ENCODE measurements at regions not wholly inside any gene's neighbourhood (a gene's known extent, or its start where the extent isn't known, plus 50 kb on each side); places are given as distances from the start of the nearest gene placed in this dataset.
A peak's percentile ranks its signal among the peaks of the same experiment; 100 is the strongest.

DNA sequence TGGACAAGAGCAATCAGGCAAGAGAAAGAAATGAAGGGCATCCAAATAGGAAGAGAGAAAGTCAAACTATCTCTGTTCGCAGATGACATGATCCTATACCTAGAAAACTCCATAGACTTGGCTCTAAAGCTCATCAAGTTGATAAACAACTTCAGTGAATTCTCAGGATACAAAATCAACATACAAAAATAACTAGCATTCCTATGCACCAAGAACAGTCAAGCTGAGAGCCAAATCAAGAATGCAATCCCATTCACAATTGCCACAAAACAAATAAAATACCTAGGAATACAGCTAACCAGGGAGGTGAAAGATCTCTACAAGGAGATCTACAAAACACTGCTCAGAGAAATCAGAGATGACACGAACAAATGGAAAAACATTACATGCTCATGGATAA is 417.5 kb upstream of the ATP2B1 start:
- no peak for ATAC-seq
- no peak for DNase-seq

- no peak for ATAC-seq
- DNase-seq, result no peak
Measured at GRCh38 chr12:90124914-90125313, 416.3 kb upstream of the ATP2B1 start.

GRCh38 chr12:90124289-90124688 is 415.7 kb upstream of the ATP2B1 start:
- DNase-seq (no peak), ATAC-seq (no peak)

- DNase-seq (no peak), ATAC-seq (no peak)
Measured at GRCh38 chr12:90122681-90123080, 414.0 kb upstream of the ATP2B1 start.

DNA sequence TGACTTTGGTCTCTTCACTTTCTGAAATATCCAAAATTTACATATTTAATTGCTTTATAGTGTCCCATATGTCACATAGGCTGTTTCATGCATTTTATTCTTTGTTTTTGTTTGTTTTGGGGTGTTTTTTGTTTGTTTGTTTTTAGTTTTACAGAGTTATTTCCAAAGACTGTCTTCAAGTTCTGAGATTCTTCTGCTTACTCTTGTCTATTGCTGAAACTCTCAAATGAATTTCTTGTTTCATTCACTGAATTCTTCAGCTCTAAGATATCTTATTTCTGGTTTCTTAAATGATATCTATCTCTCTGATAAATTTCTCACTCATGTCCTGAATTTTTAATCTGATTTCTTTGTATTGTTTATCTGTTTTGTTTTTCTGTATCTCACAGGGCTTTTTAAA is 412.0 kb upstream of the ATP2B1 start:
- DNase-seq (no peak), ATAC-seq (no peak)

DNA sequence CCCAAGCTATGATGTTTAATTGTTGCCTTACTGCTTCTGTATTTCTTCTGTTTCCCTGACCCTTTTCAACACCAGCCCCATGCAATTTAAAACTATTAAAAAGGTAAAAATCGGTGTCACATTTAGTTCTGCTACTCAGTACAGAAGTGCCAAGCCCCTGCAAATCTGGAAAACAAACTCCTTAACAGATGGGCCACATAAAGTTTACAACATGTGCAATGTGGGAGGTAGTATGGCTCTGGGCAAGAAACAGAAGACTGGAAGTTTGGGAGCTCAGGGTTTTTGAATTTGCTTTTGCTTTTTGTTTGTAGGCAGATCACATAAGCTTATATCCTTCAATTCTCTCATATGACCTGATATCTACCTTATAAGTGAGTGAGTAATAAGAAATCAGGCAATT is 404.0 kb upstream of the ATP2B1 start:
- DNase-seq, result no peak
- no peak for ATAC-seq

GRCh38 chr12:90111791-90112580 is 403.3 kb upstream of the ATP2B1 start:
- ATAC-seq (no peak), DNase-seq (no peak)

DNA sequence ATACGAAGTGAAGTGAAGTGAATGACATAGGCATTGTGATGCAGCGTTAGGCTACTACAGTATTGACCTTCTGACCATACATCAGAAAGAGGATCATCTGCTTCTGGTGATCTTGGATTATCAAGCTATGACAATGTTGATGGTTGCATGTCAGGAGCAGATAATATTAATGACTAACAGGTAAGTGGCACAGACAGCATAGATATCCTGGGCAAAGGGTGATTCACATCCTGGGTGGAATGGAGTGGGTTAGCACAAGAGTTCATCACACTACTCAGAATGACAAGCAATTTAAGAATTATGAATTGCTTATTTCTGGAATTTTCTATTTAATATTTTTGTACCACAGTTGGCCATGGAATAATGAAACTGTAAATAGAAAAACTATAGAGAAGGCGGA is 397.9 kb upstream of the ATP2B1 start:
- DNase-seq (no peak), ATAC-seq (no peak)

- no peak for DNase-seq
- peak; percentile 76 for ATAC-seq
Measured at GRCh38 chr12:90102957-90103652, 394.5 kb upstream of the ATP2B1 start.

DNA sequence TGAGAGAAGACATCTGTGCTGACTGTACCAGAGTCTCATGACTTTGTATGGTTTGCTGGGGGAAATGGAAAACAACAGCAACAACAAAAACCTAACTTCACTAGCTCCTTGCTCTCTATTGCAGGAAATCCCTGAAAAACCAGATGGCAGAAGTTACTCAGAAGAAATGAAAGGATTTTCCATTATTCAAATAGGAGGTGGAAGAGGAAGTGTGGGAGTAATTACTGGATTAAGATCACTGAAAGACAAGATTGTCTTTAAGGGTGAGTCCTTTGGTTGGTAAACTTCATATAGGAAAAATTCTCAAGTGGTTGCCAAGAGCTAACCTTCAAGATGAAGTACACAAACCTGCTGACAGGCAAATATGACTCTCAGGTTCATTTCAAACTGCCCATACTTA is 391.9 kb upstream of the ATP2B1 start:
- ATAC-seq (no peak), DNase-seq (no peak)

GRCh38 chr12:90099288-90099687 is 390.6 kb upstream of the ATP2B1 start:
- ATAC-seq (no peak), DNase-seq (no peak)

- DNase-seq (no peak), ATAC-seq (no peak)
Measured at GRCh38 chr12:90098132-90098779, 389.6 kb upstream of the ATP2B1 start.

- DNase-seq (no peak), ATAC-seq (no peak)
Measured at GRCh38 chr12:90091809-90092208, 383.2 kb upstream of the ATP2B1 start.

DNA sequence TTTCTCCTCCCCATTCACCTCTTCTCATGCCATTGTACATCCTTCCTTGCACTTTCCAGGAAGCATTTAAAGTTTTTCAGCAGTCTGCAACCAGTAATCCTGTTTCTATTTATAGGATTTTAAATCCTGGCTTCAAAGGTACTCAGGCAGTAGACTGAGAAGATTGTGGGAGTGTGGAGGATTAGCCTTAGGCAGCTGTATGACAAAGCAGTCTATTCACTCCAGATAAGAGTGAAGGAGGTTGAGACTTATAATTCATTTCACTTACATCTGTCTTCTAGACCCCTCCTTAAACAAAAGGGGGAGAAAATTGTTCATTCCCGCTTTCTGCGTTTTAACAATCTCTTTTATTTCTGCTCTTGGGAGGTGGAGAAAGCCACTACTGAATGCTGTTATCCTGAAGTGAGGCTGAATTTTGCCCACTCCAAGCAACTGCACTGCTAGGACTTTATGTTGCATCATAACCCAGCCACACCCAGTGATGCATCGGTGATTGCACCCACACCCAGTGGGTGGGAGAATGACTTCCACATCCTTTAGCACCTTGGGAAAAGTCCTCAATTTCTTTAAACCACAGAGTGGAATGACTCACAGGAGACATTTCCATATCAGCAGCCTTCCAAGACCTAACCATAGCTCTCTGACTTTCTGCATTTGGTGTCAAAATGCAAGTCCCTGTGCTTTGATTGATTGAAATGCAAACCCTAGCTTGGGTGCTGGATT is 382.5 kb upstream of the ATP2B1 start:
- DNase-seq (no peak), ATAC-seq (peak; percentile 59)

- DNase-seq, result no peak
- peak; percentile 57 for ATAC-seq
Measured at GRCh38 chr12:90086281-90086680, 377.6 kb upstream of the ATP2B1 start.

- peak; percentile 50 for ATAC-seq
- no peak for DNase-seq
Measured at GRCh38 chr12:90085494-90086274, 377.0 kb upstream of the ATP2B1 start.

DNA sequence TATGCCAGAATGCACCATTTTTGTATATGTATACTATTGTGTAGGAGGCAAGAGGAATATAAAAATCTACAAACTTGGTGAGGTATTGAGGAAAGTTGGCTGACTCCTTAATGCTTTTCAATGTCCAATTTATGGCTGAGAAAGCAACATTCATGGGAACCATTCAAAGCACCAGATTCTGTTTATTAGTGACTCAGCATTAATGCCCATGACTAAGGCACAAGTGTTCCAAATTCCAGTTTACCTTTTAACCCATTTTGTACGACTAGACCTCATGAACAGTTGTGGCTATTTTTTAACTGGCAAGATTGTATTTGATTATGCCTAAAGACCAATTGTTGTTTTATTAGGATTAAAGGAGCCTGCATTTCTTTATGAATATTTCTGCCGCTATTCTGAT is 375.4 kb upstream of the ATP2B1 start:
- ATAC-seq (no peak), DNase-seq (no peak)

DNA sequence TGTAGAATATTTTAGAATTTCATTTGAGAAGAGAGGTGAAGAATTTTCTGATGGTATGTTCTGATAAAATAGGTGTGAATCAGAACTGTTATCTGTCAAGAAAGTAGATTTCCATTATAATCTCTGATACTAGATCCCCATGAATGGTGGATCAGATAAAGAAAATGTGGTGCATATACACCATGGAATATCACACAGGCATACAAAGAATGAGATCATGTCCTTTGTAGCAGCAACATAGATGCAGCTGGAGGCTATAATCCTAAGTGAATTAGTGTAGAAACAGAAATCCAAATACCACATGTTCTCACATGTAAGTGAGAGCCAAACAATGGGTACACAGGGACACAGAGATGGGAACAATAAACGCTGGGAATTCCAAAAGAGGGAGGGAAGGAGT is 372.0 kb upstream of the ATP2B1 start:
- ATAC-seq, result no peak

DNA sequence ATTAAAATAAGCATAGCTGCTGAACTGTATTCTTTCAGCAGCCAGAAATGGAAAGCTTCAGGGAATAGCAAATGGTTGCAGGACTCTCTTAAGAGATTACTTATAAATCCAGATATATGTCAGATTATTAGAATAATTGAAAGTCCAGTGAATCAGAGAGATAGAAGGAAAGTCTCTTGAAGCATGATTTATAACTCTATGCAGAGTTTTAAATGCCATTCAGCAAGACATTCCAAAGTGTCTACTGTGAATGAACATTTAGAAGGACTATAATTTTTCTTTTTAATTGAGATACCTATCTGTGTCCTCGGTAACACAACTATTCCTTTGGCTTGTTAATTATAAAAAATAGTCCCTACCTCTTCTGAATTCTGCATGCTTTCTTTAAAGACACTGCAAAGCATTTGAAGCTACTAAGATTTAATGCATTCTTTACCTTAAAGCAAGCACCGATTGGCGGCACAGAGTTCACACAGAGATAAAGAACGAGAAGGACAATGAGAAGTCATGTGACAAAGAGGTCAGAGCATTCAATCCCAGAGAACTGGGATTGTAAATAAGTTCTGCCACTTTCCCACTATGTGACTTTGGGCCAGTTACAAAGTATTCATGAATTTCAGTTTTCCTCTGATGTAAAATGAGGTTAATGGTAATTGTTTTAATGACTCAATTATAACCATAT is 371.0 kb upstream of the ATP2B1 start:
- no peak for DNase-seq
- ATAC-seq, result no peak

More for the DNA sequence above, 372.0 kb upstream of the ATP2B1 start:
- no peak for DNase-seq

DNA sequence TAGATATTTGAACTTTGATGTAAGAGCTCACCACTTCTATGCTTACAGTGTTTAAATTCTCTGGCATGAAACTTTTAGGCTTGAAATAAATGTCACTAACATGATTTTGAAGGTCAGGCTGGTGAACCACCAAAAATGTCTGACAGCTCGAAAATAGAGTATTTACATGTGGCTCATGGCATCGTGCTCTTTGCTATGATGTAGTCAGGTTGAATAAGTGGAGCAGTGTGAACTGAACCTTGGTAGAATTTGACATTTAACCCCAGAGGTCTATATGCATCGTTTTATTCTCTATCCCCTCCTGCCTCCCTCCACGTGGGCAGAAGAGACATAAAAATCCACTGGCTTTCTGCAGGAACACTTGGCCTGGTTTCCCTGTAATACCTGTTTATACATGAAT is 369.7 kb upstream of the ATP2B1 start:
- no peak for DNase-seq
- peak; percentile 68 for ATAC-seq

GRCh38 chr12:90077756-90078155 is 369.1 kb upstream of the ATP2B1 start:
- no peak for DNase-seq
- ATAC-seq, result no peak
